ENCODE measurements at regions not wholly inside any gene's neighbourhood (a gene's known extent, or its start where the extent isn't known, plus 50 kb on each side); places are given as distances from the start of the nearest gene placed in this dataset.

- FAIRE-seq: peak; percentile 92
Observed at GRCh38 chr2:111698743-111699554, 185.0 kb downstream of the ANAPC1 start.

More at GRCh38 chr2:111698743-111699554, 185.0 kb downstream of the ANAPC1 start:
- POLR2A ChIA-PET: interaction anchor here (1.4 kb wide), 1 partner anchor 578 kb away, joined by 8 read pairs; the partner anchor contains the start of gene BCL2L11
- TF ChIP-seq POLR2AphosphoS5 (IDR thresholded peaks at IDR 0.05; ENCODE audit: insufficient read depth, low read depth, low read length) (peak; percentile 90), CTCF (IDR thresholded peaks at IDR 0.05; ENCODE audit: extremely low read depth in 1 of 2, insufficient read depth in 1 of 2, low read depth in 1 of 2, low read length in 2 of 2) (peak; percentile 46 to 57), EZH2 (IDR thresholded peaks at IDR 0.05; ENCODE audit: borderline replicate concordance, low read depth, low read length, severe bottlenecking) (no peak), MAX (IDR thresholded peaks at IDR 0.05; ENCODE audit: insufficient read depth, insufficient read length) (peak; percentile 74), GATA2 (IDR thresholded peaks at IDR 0.05; ENCODE audit: insufficient read depth, insufficient read length, low read depth, low read length) (peak; percentile 23), JUN (IDR thresholded peaks at IDR 0.05; ENCODE audit: borderline replicate concordance, insufficient read depth, insufficient read length, low read depth) (peak; percentile 97), FOS (IDR thresholded peaks at IDR 0.05; ENCODE audit: borderline replicate concordance, insufficient read depth, low read length) (peak; percentile 98), MYC (IDR thresholded peaks at IDR 0.05; ENCODE audit: low read depth, low read length) (peak; percentile 18), POLR2A (IDR thresholded peaks at IDR 0.05; ENCODE audit: low read depth, low read length) (no peak)
- BruUV-seq (replicated peaks): TSS peak; percentile 67
- Histone ChIP-seq H3K9ac (replicated peaks; ENCODE audit: extremely low read depth, insufficient read depth, low read length) (peak overlapping the region; percentile 58), H2AFZ (ENCODE audit: low read depth, low read length) (peak overlapping the region; percentile 61), H3K4me3 (replicated peaks in 1 of 3; ENCODE audit: insufficient read depth in 1 of 3, low read depth in 1 of 3, low read length in 3 of 3) (no peak overlapping the region), H3K27me3 (ENCODE audit: control insufficient read depth in 2 of 2, insufficient read depth in 2 of 2, low read length in 2 of 2) (no peaks in the 10 kb centered on the region), H3K9me1 (replicated peaks; ENCODE audit: control insufficient read depth, extremely low read depth, insufficient read depth, low read length) (no peaks in the 10 kb centered on the region), H3K27ac (ENCODE audit: insufficient read depth, low read depth, low read length) (peak overlapping the region; percentile 76), H3K9me3 (replicated peaks; ENCODE audit: control insufficient read depth, insufficient read depth, low read length) (no peaks in the 10 kb centered on the region), H3K79me2 (ENCODE audit: control insufficient read depth, insufficient read depth, low read length) (no peaks in the 10 kb centered on the region), H3K4me1 (ENCODE audit: control insufficient read depth, extremely low read depth, insufficient read depth, low read length) (peaks cover 39% of the 10 kb centered on the region), H4K20me1 (replicated peaks; ENCODE audit: control insufficient read depth, extremely low read depth, insufficient read depth, low read length) (no peaks in the 10 kb centered on the region), H3K36me3 (ENCODE audit: control insufficient read depth in 2 of 2, extremely low read depth in 1 of 2, insufficient read depth in 2 of 2, low read length in 2 of 2) (no peaks in the 10 kb centered on the region), H3K4me2 (ENCODE audit: insufficient read depth, low read length) (peak overlapping the region; percentile 47)
- CTCF ChIA-PET: interaction anchor here (0.6 to 3.3 kb wide), 13 partner anchors 8 to 908 kb away, joined by 3 to 23 read pairs (median 6); partner anchors contain the start of gene BCL2L11
- peak; percentile 95 for DNase-seq (ENCODE audit: low read depth, low spot score)
- intact Hi-C loops (cut with micrococcal nuclease): loop anchor here (2.0 kb wide), 1 partner anchor 582 kb away; no protein-coding TSS in a partner anchor
- dilution Hi-C loops (cut with MboI; ENCODE audit: extremely low pct_ligation_motif_present, low sequenced_read_pairs): no loop called here
